Ovary (tissue), 3 donors: ENCODE measurements at regions not wholly inside any gene's neighbourhood (a gene's known extent, or its start where the extent isn't known, plus 50 kb on each side); places are given as distances from the start of the nearest gene placed in this dataset.

Experiments used
- POLR2A ChIP-seq: fragments of 450-650 bp; IDR thresholded peaks from one replicate; pipeline ENCODE4 v1.6.1; 2017; ENCODE audit warnings: antibody characterized with exemption, mild to moderate bottlenecking, moderate library complexity
- TF ChIP-seq, protein P1 (sequence below), 3 donors: fragments of 450-650 bp in 2 of 3; fragments of 200-600 bp in 1 of 3; IDR thresholded peaks; one replicate each; pipeline versions ENCODE4 v1.5.1 to v1.8.0; 2016 to 2022; ENCODE audit warnings: antibody characterized with exemption in 3 of 3, mild to moderate bottlenecking in 1 of 3
- donor health status: DM: no; HTN: no; CAD: no.

DNA sequence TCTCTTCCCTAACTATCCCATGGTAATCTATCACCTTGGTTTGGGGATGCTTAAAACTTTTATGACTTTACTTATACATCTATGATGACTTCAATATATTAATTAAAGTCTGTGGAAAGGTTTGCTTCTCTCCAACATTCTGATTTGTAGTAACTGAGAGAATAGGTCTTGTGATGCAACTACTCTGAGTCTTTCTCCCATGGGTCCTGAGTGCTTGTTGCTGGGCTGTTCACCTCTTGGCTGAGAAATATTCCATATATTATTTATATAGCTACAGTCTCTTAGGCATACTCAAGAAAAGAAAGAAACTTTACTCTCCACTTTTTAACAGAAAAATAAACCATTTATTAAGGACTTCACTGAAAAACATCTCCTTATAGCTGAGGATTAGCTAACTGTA is 119.3 kb upstream of the PLPPR5 start:
- TF ChIP-seq, protein P1, sequence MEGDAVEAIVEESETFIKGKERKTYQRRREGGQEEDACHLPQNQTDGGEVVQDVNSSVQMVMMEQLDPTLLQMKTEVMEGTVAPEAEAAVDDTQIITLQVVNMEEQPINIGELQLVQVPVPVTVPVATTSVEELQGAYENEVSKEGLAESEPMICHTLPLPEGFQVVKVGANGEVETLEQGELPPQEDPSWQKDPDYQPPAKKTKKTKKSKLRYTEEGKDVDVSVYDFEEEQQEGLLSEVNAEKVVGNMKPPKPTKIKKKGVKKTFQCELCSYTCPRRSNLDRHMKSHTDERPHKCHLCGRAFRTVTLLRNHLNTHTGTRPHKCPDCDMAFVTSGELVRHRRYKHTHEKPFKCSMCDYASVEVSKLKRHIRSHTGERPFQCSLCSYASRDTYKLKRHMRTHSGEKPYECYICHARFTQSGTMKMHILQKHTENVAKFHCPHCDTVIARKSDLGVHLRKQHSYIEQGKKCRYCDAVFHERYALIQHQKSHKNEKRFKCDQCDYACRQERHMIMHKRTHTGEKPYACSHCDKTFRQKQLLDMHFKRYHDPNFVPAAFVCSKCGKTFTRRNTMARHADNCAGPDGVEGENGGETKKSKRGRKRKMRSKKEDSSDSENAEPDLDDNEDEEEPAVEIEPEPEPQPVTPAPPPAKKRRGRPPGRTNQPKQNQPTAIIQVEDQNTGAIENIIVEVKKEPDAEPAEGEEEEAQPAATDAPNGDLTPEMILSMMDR (IDR thresholded peaks at IDR 0.05), result no peak
- TF ChIP-seq POLR2A, result no peak
